Neural cell (in vitro differentiated cells): ENCODE measurements at regions not wholly inside any gene's neighbourhood (a gene's known extent, or its start where the extent isn't known, plus 50 kb on each side); places are given as distances from the start of the nearest gene placed in this dataset.
A peak's percentile ranks its signal among the peaks of the same experiment; 100 is the strongest.

Source experiments
- EP300 ChIP-seq: fragments of 450-650 bp; conservative IDR thresholded peaks from 2 replicates; pipeline ENCODE4 v1.6.1; 2014; ENCODE audit warnings: antibody characterized with exemption, mild to moderate bottlenecking, moderate library complexity; ENCODE audit not compliant: poor library complexity, severe bottlenecking
- EZH2 ChIP-seq: fragments of 200-600, 300-800 bp; shearing (Covaris generic), sonication (generic); IDR thresholded peaks from 2 replicates; pipeline ENCODE4 v1.6.1; 2014; ENCODE audit warnings: antibody characterized with exemption, low read length, borderline replicate concordance, mild to moderate bottlenecking; ENCODE audit not compliant: insufficient read depth, poor library complexity, severe bottlenecking
- MXI1 ChIP-seq: fragments of 450-650 bp; conservative IDR thresholded peaks from 2 replicates; pipeline ENCODE4 v1.6.1; 2014; ENCODE audit warnings: antibody characterized with exemption, mild to moderate bottlenecking; ENCODE audit not compliant: poor library complexity, severe bottlenecking
- RAD21 ChIP-seq: fragments of 450-650 bp; conservative IDR thresholded peaks from 2 replicates; pipeline ENCODE4 v1.6.1; 2014; ENCODE audit warnings: antibody characterized with exemption, mild to moderate bottlenecking, moderate library complexity
- REST ChIP-seq: IDR thresholded peaks from 2 replicates; pipeline ENCODE4 v1.6.1; 2012; ENCODE audit warnings: borderline replicate concordance
- SMC3 ChIP-seq: fragments of 450-650 bp; conservative IDR thresholded peaks from 2 replicates; pipeline ENCODE4 v1.6.1; 2014; ENCODE audit warnings: antibody characterized with exemption, mild to moderate bottlenecking, moderate library complexity; ENCODE audit not compliant: poor library complexity
- TAF1 ChIP-seq: IDR thresholded peaks from 2 replicates; pipeline ENCODE4 v1.6.1; 2012; ENCODE audit warnings: low read depth
- TF ChIP-seq, protein P1 (sequence below): fragments of 450-650 bp; IDR thresholded peaks from 2 replicates; pipeline ENCODE4 v1.5.1; 2014; ENCODE audit warnings: antibody characterized with exemption, mild to moderate bottlenecking, moderate library complexity; ENCODE audit not compliant: poor library complexity, severe bottlenecking

- TF ChIP-seq MXI1 (no peak), RAD21 (peak; percentile 77), EP300 (no peak), TAF1 (no peak), REST (no peak), SMC3 (peak; percentile 77), EZH2 (no peak)
- TF ChIP-seq, protein P1, sequence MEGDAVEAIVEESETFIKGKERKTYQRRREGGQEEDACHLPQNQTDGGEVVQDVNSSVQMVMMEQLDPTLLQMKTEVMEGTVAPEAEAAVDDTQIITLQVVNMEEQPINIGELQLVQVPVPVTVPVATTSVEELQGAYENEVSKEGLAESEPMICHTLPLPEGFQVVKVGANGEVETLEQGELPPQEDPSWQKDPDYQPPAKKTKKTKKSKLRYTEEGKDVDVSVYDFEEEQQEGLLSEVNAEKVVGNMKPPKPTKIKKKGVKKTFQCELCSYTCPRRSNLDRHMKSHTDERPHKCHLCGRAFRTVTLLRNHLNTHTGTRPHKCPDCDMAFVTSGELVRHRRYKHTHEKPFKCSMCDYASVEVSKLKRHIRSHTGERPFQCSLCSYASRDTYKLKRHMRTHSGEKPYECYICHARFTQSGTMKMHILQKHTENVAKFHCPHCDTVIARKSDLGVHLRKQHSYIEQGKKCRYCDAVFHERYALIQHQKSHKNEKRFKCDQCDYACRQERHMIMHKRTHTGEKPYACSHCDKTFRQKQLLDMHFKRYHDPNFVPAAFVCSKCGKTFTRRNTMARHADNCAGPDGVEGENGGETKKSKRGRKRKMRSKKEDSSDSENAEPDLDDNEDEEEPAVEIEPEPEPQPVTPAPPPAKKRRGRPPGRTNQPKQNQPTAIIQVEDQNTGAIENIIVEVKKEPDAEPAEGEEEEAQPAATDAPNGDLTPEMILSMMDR: peak; percentile 70
These were observed 923.4 kb downstream of the NCAM2 start for GRCh38 chr21:21921410-21922232.
